WTC11 (cell line): ENCODE measurements at regions not wholly inside any gene's neighbourhood (a gene's known extent, or its start where the extent isn't known, plus 50 kb on each side); places are given as distances from the start of the nearest gene placed in this dataset.

Experiments used
- ATAC-seq: fragments of 200-7000 bp; cut with Tn5 transposase; 2 replicates; pipeline ENCODE4 v1.10.0; 2021; ENCODE audit warnings: mild to moderate bottlenecking, moderate library complexity
- CTCF ChIA-PET: fragments of 300-600 bp; sonication (Branson Sonifier 250); formaldehyde crosslinking; loops from one replicate; lab custom pipeline; 2021; ENCODE audit warnings: antibody characterized with exemption; lab: Charles Lee
- POLR2A ChIA-PET: fragments of 350-600 bp; sonication (Branson Sonifier 250); formaldehyde crosslinking; loops from one replicate; lab custom pipeline; 2021; ENCODE audit warnings: antibody characterized with exemption; lab: Charles Lee
- DNase-seq: peaks from one replicate; pipeline ENCODE4 v3.0.0; 2021; ENCODE audit warnings: low spot score
- H3K27ac Mint-ChIP-seq: 2 replicates; pipeline ENCODE4 v1.8.0; 2021; ENCODE audit warnings: mixed read lengths
- H3K27me3 Mint-ChIP-seq: 2 replicates; pipeline ENCODE4 v1.8.0; 2021; ENCODE audit warnings: low read depth, mild to moderate bottlenecking, moderate library complexity, mixed read lengths
- H3K36me3 Mint-ChIP-seq: 2 replicates; pipeline ENCODE4 v1.8.0; 2021; ENCODE audit warnings: mixed read lengths
- H3K4me1 Mint-ChIP-seq: 2 replicates; pipeline ENCODE4 v1.8.0; 2022; ENCODE audit warnings: mixed read lengths
- H3K4me3 Mint-ChIP-seq: 2 replicates; pipeline ENCODE4 v1.8.0; 2021; ENCODE audit warnings: mild to moderate bottlenecking, moderate library complexity, mixed read lengths
- H3K9me3 Mint-ChIP-seq: 2 replicates; pipeline ENCODE4 v1.8.0; 2021; ENCODE audit warnings: mixed read lengths
- ETV6 ChIP-seq: sonication (generic); formaldehyde crosslinking; IDR thresholded peaks from 2 replicates; pipeline ENCODE4 v1.8.1; 2022; ENCODE audit warnings: mild to moderate bottlenecking, missing genetic modification reagents
- FOXJ3 ChIP-seq: sonication (generic); formaldehyde crosslinking; IDR thresholded peaks from 2 replicates; pipeline ENCODE4 v1.9.0; 2021; ENCODE audit warnings: missing genetic modification reagents, mild to moderate bottlenecking, borderline replicate concordance
- GRHL2 ChIP-seq: fragments of 250-450 bp; sonication (Bioruptor Pico); IDR thresholded peaks from 2 replicates; pipeline ENCODE4 v1.8.0; 2022; ENCODE audit warnings: mild to moderate bottlenecking, moderate library complexity; ENCODE audit not compliant: insufficient replicate concordance, severe bottlenecking
- JUN ChIP-seq: sonication (generic); formaldehyde crosslinking; IDR thresholded peaks from 2 replicates; pipeline ENCODE4 v1.8.0; 2023; ENCODE audit warnings: mild to moderate bottlenecking, missing genetic modification reagents
- MYBL2 ChIP-seq: sonication (generic); formaldehyde crosslinking; IDR thresholded peaks from 2 replicates; pipeline ENCODE4 v1.8.1; 2023; ENCODE audit warnings: mild to moderate bottlenecking, moderate library complexity, missing genetic modification reagents
- NR2C2 ChIP-seq: sonication (generic); formaldehyde crosslinking; IDR thresholded peaks from 2 replicates; pipeline ENCODE4 v1.8.0; 2022; ENCODE audit warnings: mild to moderate bottlenecking, missing genetic modification reagents
- OVOL2 ChIP-seq: fragments of 250-450 bp; sonication (Bioruptor Pico); IDR thresholded peaks from 2 replicates; pipeline ENCODE4 v1.9.0; 2021; ENCODE audit warnings: mild to moderate bottlenecking, borderline replicate concordance
- PRRX2 ChIP-seq: fragments of 250-450 bp; sonication (Bioruptor Pico); IDR thresholded peaks from 2 replicates; pipeline ENCODE4 v1.8.0; 2021; ENCODE audit warnings: mild to moderate bottlenecking
- TEAD4 ChIP-seq: sonication (generic); formaldehyde crosslinking; IDR thresholded peaks from 2 replicates; pipeline ENCODE4 v1.8.0; 2022; ENCODE audit warnings: mild to moderate bottlenecking, missing genetic modification reagents
- TP53 ChIP-seq: sonication (generic); formaldehyde crosslinking; IDR thresholded peaks from 2 replicates; pipeline ENCODE4 v1.8.1; 2023; ENCODE audit warnings: mild to moderate bottlenecking, missing genetic modification reagents
- ZBTB21 ChIP-seq: sonication (generic); formaldehyde crosslinking; IDR thresholded peaks from 2 replicates; pipeline ENCODE4 v1.8.1; 2023; ENCODE audit warnings: mild to moderate bottlenecking, missing genetic modification reagents, borderline replicate concordance
- ZNF532 ChIP-seq: fragments of 250-450 bp; sonication (Bioruptor Pico); IDR thresholded peaks from 2 replicates; pipeline ENCODE4 v1.9.0; 2021; ENCODE audit warnings: mild to moderate bottlenecking, borderline replicate concordance
- TF ChIP-seq, protein P1 (sequence below): fragments of 250-450 bp; sonication (Bioruptor Pico); IDR thresholded peaks from 2 replicates; pipeline ENCODE4 v1.9.0; 2021; ENCODE audit warnings: moderate library complexity, mild to moderate bottlenecking, inconsistent platforms, borderline replicate concordance
- TF ChIP-seq, protein P2 (sequence below): sonication (generic); formaldehyde crosslinking; IDR thresholded peaks from 2 replicates; pipeline ENCODE4 v1.8.1; 2022; ENCODE audit warnings: mild to moderate bottlenecking, moderate library complexity, missing genetic modification reagents
- TF ChIP-seq, protein P3 (sequence below): sonication (generic); formaldehyde crosslinking; IDR thresholded peaks from 2 replicates; pipeline ENCODE4 v1.8.1; 2022; ENCODE audit warnings: low read depth, missing genetic modification reagents, borderline replicate concordance
- TF ChIP-seq, protein P4 (sequence below): sonication (generic); formaldehyde crosslinking; IDR thresholded peaks from 2 replicates; pipeline ENCODE4 v1.8.0; 2023; ENCODE audit warnings: missing genetic modification reagents, mild to moderate bottlenecking, borderline replicate concordance

DNA sequence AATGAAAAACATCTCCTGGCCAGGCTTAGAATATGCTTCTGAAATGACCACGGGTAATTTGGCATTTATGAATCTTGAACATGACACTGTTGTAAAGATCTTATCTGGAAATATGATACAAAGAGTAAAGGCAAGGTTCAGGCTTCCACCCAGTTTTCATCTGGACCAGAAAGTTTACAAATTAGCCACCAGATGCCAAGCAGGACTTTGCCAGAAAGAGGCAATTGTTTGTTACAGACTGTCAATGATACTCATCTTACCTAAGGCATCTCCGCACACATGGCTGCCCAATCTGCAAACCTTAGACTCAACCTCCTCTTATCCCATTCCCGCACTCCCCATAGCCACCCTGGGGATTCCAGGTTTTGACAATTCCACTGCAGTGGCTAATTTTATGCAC lies 795.3 kb downstream of the TYW1 start (continued):
- TF ChIP-seq FOXJ3 (CRISPR knock-in tag), result no peak

DNA sequence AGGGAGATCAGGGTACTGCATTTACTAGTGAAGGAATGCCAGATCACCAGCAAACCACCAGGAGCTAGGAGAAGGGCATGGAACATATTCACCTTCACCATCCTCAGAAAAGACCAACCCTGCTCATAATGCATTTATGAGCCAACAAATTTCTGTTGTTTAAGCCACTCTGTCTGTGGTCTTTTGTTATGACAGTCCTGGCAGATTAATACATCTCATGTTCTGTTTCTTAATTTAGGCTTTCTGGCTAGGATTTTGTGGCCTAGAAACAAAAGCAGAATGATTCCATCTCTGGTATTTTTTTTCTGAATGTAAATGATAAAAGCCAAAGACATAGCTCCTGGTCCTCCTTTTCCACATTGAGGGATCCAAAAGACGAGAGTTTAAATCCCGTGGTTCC lies 797.9 kb downstream of the TYW1 start:
- Mint-ChIP-seq H3K27ac (no peak overlapping the region), H3K36me3 (no peaks in the 10 kb centered on the region), H3K27me3 (peaks cover 4% of the 10 kb centered on the region; the same call in 1 of the 2 replicates), H3K4me1 (no peaks in the 10 kb centered on the region), H3K9me3 (peaks cover 13% of the 10 kb centered on the region), H3K4me3 (no peak overlapping the region)
- CTCF ChIA-PET, result no interaction called here
- ATAC-seq (no peak), DNase-seq (no peak)
- TF ChIP-seq ETV6 (no peak), MYBL2 (CRISPR knock-in tag) (no peak), JUN (CRISPR knock-in tag) (no peak), ZNF532 (no peak)
- TF ChIP-seq, protein P1, sequence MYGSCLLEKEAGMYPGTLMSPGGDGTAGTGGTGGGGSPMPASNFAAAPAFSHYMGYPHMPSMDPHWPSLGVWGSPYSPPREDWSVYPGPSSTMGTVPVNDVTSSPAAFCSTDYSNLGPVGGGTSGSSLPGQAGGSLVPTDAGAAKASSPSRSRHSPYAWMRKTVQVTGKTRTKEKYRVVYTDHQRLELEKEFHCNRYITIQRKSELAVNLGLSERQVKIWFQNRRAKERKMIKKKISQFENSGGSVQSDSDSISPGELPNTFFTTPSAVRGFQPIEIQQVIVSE (CRISPR knock-in tag), result no peak
- TF ChIP-seq, protein P2, sequence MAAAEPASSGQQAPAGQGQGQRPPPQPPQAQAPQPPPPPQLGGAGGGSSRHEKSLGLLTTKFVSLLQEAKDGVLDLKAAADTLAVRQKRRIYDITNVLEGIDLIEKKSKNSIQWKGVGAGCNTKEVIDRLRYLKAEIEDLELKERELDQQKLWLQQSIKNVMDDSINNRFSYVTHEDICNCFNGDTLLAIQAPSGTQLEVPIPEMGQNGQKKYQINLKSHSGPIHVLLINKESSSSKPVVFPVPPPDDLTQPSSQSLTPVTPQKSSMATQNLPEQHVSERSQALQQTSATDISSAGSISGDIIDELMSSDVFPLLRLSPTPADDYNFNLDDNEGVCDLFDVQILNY, result no peak
- POLR2A ChIA-PET, result no interaction called here

GRCh38 chr7:67803789-67804188 lies 807.2 kb downstream of the TYW1 start:
- Mint-ChIP-seq H3K27me3 (no peaks in the 10 kb centered on the region), H3K36me3 (no peaks in the 10 kb centered on the region), H3K4me1 (peaks cover 6% of the 10 kb centered on the region; the same call in 1 of the 2 replicates), H3K4me3 (no peak overlapping the region), H3K9me3 (peaks cover 15% of the 10 kb centered on the region), H3K27ac (no peak overlapping the region)
- POLR2A ChIA-PET, result no interaction called here
- CTCF ChIA-PET, result interaction anchor here (1.3 to 1.4 kb wide), 2 partner anchors 179 to 432 kb away, joined by 3 to 4 read pairs; no protein-coding TSS in a partner anchor
- DNase-seq (no peak), ATAC-seq (no peak)
- no peak for TF ChIP-seq GRHL2 (CRISPR knock-in tag)

DNA sequence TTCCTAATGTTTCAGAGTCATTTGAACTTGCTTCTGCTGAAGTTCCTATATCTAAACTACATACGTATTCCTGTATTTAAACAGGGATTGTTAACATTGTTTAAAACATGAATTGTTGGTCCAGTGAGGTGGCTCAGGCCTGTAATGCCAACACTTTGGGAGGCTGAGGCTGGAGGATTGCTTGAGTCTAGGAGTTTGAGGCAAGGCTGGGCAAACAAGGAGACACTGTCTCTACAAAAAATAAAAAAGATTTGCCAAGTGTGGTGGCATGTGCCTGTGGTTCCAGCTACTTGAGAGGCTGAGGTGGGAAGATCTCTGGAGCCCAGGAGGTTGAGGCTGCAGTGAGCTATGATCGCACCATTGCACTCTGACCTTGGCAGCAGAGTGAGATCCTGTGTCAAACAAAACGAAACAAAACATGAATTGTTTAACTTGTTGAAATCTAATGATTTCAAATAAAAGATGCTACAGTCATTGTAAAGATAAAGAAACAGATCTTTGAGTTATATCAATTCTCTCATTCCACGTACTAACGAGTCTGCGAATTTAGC lies 809.4 kb downstream of the TYW1 start:
- Mint-ChIP-seq H3K27me3 (no peaks in the 10 kb centered on the region), H3K27ac (no peak overlapping the region), H3K36me3 (no peaks in the 10 kb centered on the region), H3K4me3 (no peak overlapping the region), H3K4me1 (peaks cover 6% of the 10 kb centered on the region; the same call in 1 of the 2 replicates), H3K9me3 (peaks cover 7% of the 10 kb centered on the region)
- ChIA-PET POLR2A (no interaction called here), CTCF (no interaction called here)
- DNase-seq (no peak), ATAC-seq (no peak)
- no peak for TF ChIP-seq OVOL2 (CRISPR knock-in tag)
- TF ChIP-seq, protein P3, sequence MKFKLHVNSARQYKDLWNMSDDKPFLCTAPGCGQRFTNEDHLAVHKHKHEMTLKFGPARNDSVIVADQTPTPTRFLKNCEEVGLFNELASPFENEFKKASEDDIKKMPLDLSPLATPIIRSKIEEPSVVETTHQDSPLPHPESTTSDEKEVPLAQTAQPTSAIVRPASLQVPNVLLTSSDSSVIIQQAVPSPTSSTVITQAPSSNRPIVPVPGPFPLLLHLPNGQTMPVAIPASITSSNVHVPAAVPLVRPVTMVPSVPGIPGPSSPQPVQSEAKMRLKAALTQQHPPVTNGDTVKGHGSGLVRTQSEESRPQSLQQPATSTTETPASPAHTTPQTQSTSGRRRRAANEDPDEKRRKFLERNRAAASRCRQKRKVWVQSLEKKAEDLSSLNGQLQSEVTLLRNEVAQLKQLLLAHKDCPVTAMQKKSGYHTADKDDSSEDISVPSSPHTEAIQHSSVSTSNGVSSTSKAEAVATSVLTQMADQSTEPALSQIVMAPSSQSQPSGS, result no peak
- TF ChIP-seq NR2C2 (CRISPR knock-in tag), result no peak
- TF ChIP-seq, protein P4, sequence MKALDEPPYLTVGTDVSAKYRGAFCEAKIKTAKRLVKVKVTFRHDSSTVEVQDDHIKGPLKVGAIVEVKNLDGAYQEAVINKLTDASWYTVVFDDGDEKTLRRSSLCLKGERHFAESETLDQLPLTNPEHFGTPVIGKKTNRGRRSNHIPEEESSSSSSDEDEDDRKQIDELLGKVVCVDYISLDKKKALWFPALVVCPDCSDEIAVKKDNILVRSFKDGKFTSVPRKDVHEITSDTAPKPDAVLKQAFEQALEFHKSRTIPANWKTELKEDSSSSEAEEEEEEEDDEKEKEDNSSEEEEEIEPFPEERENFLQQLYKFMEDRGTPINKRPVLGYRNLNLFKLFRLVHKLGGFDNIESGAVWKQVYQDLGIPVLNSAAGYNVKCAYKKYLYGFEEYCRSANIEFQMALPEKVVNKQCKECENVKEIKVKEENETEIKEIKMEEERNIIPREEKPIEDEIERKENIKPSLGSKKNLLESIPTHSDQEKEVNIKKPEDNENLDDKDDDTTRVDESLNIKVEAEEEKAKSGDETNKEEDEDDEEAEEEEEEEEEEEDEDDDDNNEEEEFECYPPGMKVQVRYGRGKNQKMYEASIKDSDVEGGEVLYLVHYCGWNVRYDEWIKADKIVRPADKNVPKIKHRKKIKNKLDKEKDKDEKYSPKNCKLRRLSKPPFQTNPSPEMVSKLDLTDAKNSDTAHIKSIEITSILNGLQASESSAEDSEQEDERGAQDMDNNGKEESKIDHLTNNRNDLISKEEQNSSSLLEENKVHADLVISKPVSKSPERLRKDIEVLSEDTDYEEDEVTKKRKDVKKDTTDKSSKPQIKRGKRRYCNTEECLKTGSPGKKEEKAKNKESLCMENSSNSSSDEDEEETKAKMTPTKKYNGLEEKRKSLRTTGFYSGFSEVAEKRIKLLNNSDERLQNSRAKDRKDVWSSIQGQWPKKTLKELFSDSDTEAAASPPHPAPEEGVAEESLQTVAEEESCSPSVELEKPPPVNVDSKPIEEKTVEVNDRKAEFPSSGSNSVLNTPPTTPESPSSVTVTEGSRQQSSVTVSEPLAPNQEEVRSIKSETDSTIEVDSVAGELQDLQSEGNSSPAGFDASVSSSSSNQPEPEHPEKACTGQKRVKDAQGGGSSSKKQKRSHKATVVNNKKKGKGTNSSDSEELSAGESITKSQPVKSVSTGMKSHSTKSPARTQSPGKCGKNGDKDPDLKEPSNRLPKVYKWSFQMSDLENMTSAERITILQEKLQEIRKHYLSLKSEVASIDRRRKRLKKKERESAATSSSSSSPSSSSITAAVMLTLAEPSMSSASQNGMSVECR, result no peak
- no peak for TF ChIP-seq TP53
- TF ChIP-seq TEAD4 (CRISPR knock-in tag), result no peak
- TF ChIP-seq ZBTB21, result no peak
- TF ChIP-seq PRRX2 (CRISPR knock-in tag), result no peak
